GM12878 (cell line): ENCODE measurements at regions not wholly inside any gene's neighbourhood (a gene's known extent, or its start where the extent isn't known, plus 50 kb on each side); places are given as distances from the start of the nearest gene placed in this dataset.

Source experiments
- CBFB ChIP-seq: IDR thresholded peaks from 2 replicates; pipeline ENCODE4 v1.6.1; 2016; ENCODE audit warnings: antibody characterized with exemption, low read depth
- CBX3 ChIP-seq: fragments of 200-600 bp; sonication (generic); IDR thresholded peaks from 2 replicates; pipeline ENCODE4 v1.6.1; 2016; ENCODE audit warnings: low read depth, borderline replicate concordance
- EZH2 ChIP-seq: IDR thresholded peaks from 2 replicates; pipeline ENCODE4 v1.6.1; 2012; ENCODE audit warnings: low read depth, mild to moderate bottlenecking, control low read depth, inconsistent platforms, low read length, borderline replicate concordance; ENCODE audit not compliant: control insufficient read depth
- HCFC1 ChIP-seq: fragments of 150-350 bp; IDR thresholded peaks from 2 replicates; pipeline ENCODE4 v1.6.1; 2014; ENCODE audit warnings: low read length
- KAT2A ChIP-seq: conservative IDR thresholded peaks from 2 replicates; pipeline ENCODE4 v1.6.1; 2011; ENCODE audit warnings: low read depth, low read length; ENCODE audit not compliant: control insufficient read depth
- POLR2A ChIP-seq: IDR thresholded peaks from 2 replicates; pipeline ENCODE4 v1.6.1; 2011; ENCODE audit warnings: low read depth, mild to moderate bottlenecking, low read length
- POLR2AphosphoS5 ChIP-seq: IDR thresholded peaks from 2 replicates; pipeline ENCODE4 v1.6.1; 2011; ENCODE audit warnings: mild to moderate bottlenecking, low read length, inconsistent platforms
- SPI1 ChIP-seq: IDR thresholded peaks from 2 replicates; pipeline ENCODE4 v1.6.1; 2011; ENCODE audit warnings: low read depth, mild to moderate bottlenecking, low read length, moderate library complexity, borderline replicate concordance; ENCODE audit not compliant: insufficient read depth
- SUZ12 ChIP-seq: fragments of 200-600 bp; sonication (generic); IDR thresholded peaks from one replicate; pipeline ENCODE4 v1.6.1; 2018; ENCODE audit warnings: antibody characterized with exemption, mild to moderate bottlenecking; ENCODE audit not compliant: unreplicated experiment
- ZBED1 ChIP-seq: IDR thresholded peaks from 2 replicates; pipeline ENCODE4 v1.6.1; 2016; ENCODE audit warnings: borderline replicate concordance
- ZNF274 ChIP-seq: IDR thresholded peaks from one replicate; pipeline ENCODE4 v1.8.0; 2011; ENCODE audit not compliant: insufficient read length, insufficient read depth
- TF ChIP-seq, protein P1 (sequence below): fragments of 450-650 bp; IDR thresholded peaks from 2 replicates; pipeline ENCODE4 v1.6.1; 2017; ENCODE audit warnings: mild to moderate bottlenecking
- TF ChIP-seq, protein P2 (sequence below), 3 experiments: IDR thresholded peaks in 2 of 3; conservative IDR thresholded peaks in 1 of 3; 2 replicates each; pipeline ENCODE4 v1.5.1; 2011; ENCODE audit warnings: low read depth in 3 of 3, low read length in 3 of 3, mild to moderate bottlenecking in 3 of 3, control low read depth in 2 of 3, moderate library complexity in 2 of 3, inconsistent platforms in 1 of 3, mixed read lengths in 1 of 3; ENCODE audit not compliant: control insufficient read depth in 2 of 3, insufficient read depth in 1 of 3; ENCODE audit errors: extremely low read depth in 1 of 3
- TF ChIP-seq, protein P3 (sequence below): IDR thresholded peaks from 2 replicates; pipeline ENCODE4 v1.6.1; 2011; ENCODE audit warnings: borderline replicate concordance, low read depth, mild to moderate bottlenecking, moderate library complexity, low read length; ENCODE audit not compliant: insufficient read depth, poor library complexity, severe bottlenecking

DNA sequence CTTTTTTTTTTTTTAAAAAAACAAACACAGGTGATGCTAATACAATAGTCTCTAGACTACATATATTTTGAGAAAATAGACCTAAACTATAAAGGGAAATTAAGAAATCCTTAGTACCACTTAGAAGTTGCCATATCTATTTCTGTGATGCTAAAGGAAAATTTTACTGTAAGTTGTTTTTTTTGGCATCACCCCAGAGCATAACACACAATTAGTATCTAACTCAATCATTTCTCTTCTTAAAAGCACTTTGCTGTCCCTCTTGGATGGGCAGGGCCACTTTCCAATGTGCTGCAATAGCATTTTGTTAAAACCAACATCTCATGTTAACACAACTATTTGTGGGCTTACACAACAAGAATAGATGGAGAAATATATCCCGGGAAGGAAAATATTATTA lies 91.9 kb downstream of the GABPA start:
- TF ChIP-seq EZH2 (no peak), POLR2AphosphoS5 (no peak), CBX3 (no peak), SUZ12 (no peak), SPI1 (no peak), HCFC1 (no peak), ZBED1 (no peak), CBFB (no peak), ZNF274 (no peak), POLR2A (no peak), KAT2A (no peak)
- TF ChIP-seq, protein P1, sequence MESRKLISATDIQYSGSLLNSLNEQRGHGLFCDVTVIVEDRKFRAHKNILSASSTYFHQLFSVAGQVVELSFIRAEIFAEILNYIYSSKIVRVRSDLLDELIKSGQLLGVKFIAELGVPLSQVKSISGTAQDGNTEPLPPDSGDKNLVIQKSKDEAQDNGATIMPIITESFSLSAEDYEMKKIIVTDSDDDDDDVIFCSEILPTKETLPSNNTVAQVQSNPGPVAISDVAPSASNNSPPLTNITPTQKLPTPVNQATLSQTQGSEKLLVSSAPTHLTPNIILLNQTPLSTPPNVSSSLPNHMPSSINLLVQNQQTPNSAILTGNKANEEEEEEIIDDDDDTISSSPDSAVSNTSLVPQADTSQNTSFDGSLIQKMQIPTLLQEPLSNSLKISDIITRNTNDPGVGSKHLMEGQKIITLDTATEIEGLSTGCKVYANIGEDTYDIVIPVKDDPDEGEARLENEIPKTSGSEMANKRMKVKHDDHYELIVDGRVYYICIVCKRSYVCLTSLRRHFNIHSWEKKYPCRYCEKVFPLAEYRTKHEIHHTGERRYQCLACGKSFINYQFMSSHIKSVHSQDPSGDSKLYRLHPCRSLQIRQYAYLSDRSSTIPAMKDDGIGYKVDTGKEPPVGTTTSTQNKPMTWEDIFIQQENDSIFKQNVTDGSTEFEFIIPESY, result no peak
- TF ChIP-seq, protein P2, sequence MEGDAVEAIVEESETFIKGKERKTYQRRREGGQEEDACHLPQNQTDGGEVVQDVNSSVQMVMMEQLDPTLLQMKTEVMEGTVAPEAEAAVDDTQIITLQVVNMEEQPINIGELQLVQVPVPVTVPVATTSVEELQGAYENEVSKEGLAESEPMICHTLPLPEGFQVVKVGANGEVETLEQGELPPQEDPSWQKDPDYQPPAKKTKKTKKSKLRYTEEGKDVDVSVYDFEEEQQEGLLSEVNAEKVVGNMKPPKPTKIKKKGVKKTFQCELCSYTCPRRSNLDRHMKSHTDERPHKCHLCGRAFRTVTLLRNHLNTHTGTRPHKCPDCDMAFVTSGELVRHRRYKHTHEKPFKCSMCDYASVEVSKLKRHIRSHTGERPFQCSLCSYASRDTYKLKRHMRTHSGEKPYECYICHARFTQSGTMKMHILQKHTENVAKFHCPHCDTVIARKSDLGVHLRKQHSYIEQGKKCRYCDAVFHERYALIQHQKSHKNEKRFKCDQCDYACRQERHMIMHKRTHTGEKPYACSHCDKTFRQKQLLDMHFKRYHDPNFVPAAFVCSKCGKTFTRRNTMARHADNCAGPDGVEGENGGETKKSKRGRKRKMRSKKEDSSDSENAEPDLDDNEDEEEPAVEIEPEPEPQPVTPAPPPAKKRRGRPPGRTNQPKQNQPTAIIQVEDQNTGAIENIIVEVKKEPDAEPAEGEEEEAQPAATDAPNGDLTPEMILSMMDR (IDR thresholded peaks at IDR 0.05 in 2 of 3, conservative IDR thresholded peaks at IDR 0.05 in 1 of 3; ENCODE audit: control insufficient read depth in 2 of 3, extremely low read depth in 1 of 3, insufficient read depth in 1 of 3, low read depth in 3 of 3, low read length in 3 of 3), result no peak
- TF ChIP-seq, protein P3, sequence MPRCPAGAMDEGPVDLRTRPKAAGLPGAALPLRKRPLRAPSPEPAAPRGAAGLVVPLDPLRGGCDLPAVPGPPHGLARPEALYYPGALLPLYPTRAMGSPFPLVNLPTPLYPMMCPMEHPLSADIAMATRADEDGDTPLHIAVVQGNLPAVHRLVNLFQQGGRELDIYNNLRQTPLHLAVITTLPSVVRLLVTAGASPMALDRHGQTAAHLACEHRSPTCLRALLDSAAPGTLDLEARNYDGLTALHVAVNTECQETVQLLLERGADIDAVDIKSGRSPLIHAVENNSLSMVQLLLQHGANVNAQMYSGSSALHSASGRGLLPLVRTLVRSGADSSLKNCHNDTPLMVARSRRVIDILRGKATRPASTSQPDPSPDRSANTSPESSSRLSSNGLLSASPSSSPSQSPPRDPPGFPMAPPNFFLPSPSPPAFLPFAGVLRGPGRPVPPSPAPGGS, result no peak
